GM12874 (cell line): ENCODE measurements at regions not wholly inside any gene's neighbourhood (a gene's known extent, or its start where the extent isn't known, plus 50 kb on each side); places are given as distances from the start of the nearest gene placed in this dataset.

Experiments used
- CTCF ChIP-seq: IDR thresholded peaks from 2 replicates; pipeline ENCODE4 v1.5.1; 2011; ENCODE audit warnings: low read depth, mild to moderate bottlenecking, control low read depth, low read length, moderate library complexity; ENCODE audit not compliant: insufficient read depth

- no peak for TF ChIP-seq CTCF
Observed at GRCh38 chr10:28845009-28845682, 167.8 kb downstream of the BAMBI start.

- no peak for TF ChIP-seq CTCF
Observed at GRCh38 chr10:28849309-28849708, 172.0 kb downstream of the BAMBI start.

GRCh38 chr10:28849821-28850220, 172.5 kb downstream of the BAMBI start:
- no peak for TF ChIP-seq CTCF

- TF ChIP-seq CTCF = no peak
Observed at GRCh38 chr10:28850784-28851183, 173.5 kb downstream of the BAMBI start.

DNA sequence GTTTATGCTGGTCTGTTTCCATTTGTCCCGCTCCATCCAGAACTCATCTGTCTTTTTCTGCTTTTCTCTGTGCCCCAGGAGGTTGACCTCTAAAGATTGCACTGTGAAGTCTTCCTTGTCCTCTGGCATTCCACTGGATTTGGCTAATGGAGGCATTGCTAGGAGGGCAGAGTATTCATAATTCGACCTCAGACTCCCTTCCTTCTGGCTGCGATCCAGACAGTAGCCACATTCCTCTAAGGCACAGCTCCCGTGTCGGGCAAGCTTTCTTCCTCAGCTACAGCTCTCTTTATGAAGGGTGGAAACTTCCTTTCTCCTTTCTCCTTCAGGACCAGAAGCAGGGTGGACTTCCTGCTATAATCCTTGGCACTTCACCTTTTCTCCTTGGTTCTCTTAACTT, 175.9 kb downstream of the BAMBI start:
- TF ChIP-seq CTCF = no peak

- TF ChIP-seq CTCF = no peak
Observed at GRCh38 chr10:28857164-28857563, 179.8 kb downstream of the BAMBI start.

- TF ChIP-seq CTCF = no peak
Observed at GRCh38 chr10:28858646-28859045, 181.3 kb downstream of the BAMBI start.
